ENCODE measurements at regions not wholly inside any gene's neighbourhood (a gene's known extent, or its start where the extent isn't known, plus 50 kb on each side); places are given as distances from the start of the nearest gene placed in this dataset.

- Histone ChIP-seq H3K4me1 (ENCODE audit: control insufficient read depth, low read depth, low read length) (no peaks in the 10 kb centered on the region), H3K36me3 (ENCODE audit: control insufficient read depth, low read depth, low read length) (no peaks in the 10 kb centered on the region), H3K4me3 (ENCODE audit: low read length) (no peak overlapping the region), H3K9ac (ENCODE audit: low read length) (no peak overlapping the region), H3K27ac (ENCODE audit: low read length) (no peak overlapping the region), H3K27me3 (ENCODE audit: control insufficient read depth, insufficient read depth, low read length) (no peaks in the 10 kb centered on the region), H3K9me3 (ENCODE audit: control insufficient read depth, low read depth, low read length) (no peaks in the 10 kb centered on the region)
Measured at GRCh38 chr13:57224414-57224813, 57.4 kb downstream of the PRR20E start.

- Histone ChIP-seq H3K4me3 (ENCODE audit: low read length) (no peak overlapping the region), H3K36me3 (ENCODE audit: control insufficient read depth, low read depth, low read length) (no peaks in the 10 kb centered on the region), H3K4me1 (ENCODE audit: control insufficient read depth, low read depth, low read length) (no peaks in the 10 kb centered on the region), H3K9me3 (ENCODE audit: control insufficient read depth, low read depth, low read length) (no peaks in the 10 kb centered on the region), H3K27me3 (ENCODE audit: control insufficient read depth, insufficient read depth, low read length) (no peaks in the 10 kb centered on the region), H3K27ac (ENCODE audit: low read length) (no peak overlapping the region), H3K9ac (ENCODE audit: low read length) (no peak overlapping the region)
Measured at GRCh38 chr13:57250472-57250871, 83.5 kb downstream of the PRR20E start.

GRCh38 chr13:57253551-57253950, 86.6 kb downstream of the PRR20E start:
- no peak overlapping the region for H3K9ac ChIP-seq (ENCODE audit: low read length)
- H3K36me3 ChIP-seq (ENCODE audit: control insufficient read depth, low read depth, low read length): no peaks in the 10 kb centered on the region
- H3K27me3 ChIP-seq (ENCODE audit: control insufficient read depth, insufficient read depth, low read length): no peaks in the 10 kb centered on the region
- H3K27ac ChIP-seq (ENCODE audit: low read length): no peak overlapping the region
- H3K9me3 ChIP-seq (ENCODE audit: control insufficient read depth, low read depth, low read length): no peaks in the 10 kb centered on the region
- no peak overlapping the region for H3K4me3 ChIP-seq (ENCODE audit: low read length)
- H3K4me1 ChIP-seq (ENCODE audit: control insufficient read depth, low read depth, low read length): no peaks in the 10 kb centered on the region

GRCh38 chr13:57264965-57265364, 98.0 kb downstream of the PRR20E start:
- Histone ChIP-seq H3K9me3 (ENCODE audit: control insufficient read depth, low read depth, low read length) (no peaks in the 10 kb centered on the region), H3K4me1 (ENCODE audit: control insufficient read depth, low read depth, low read length) (no peaks in the 10 kb centered on the region), H3K9ac (ENCODE audit: low read length) (no peak overlapping the region)

GRCh38 chr13:57270493-57270892, 103.5 kb downstream of the PRR20E start:
- no peak overlapping the region for H3K27ac ChIP-seq (ENCODE audit: low read length)
- H3K4me3 ChIP-seq (ENCODE audit: low read length): no peak overlapping the region
- no peaks in the 10 kb centered on the region for H3K36me3 ChIP-seq (ENCODE audit: control insufficient read depth, low read depth, low read length)
- H3K9ac ChIP-seq (ENCODE audit: low read length): no peak overlapping the region
- no peaks in the 10 kb centered on the region for H3K27me3 ChIP-seq (ENCODE audit: control insufficient read depth, insufficient read depth, low read length)
- no peaks in the 10 kb centered on the region for H3K4me1 ChIP-seq (ENCODE audit: control insufficient read depth, low read depth, low read length)
- no peaks in the 10 kb centered on the region for H3K9me3 ChIP-seq (ENCODE audit: control insufficient read depth, low read depth, low read length)

More at GRCh38 chr13:57264965-57265364, 98.0 kb downstream of the PRR20E start:
- Histone ChIP-seq H3K36me3 (ENCODE audit: control insufficient read depth, low read depth, low read length) (no peaks in the 10 kb centered on the region), H3K27ac (ENCODE audit: low read length) (no peak overlapping the region), H3K4me3 (ENCODE audit: low read length) (no peak overlapping the region), H3K27me3 (ENCODE audit: control insufficient read depth, insufficient read depth, low read length) (no peaks in the 10 kb centered on the region)

GRCh38 chr13:57286511-57287098, 119.6 kb downstream of the PRR20E start:
- Histone ChIP-seq H3K4me3 (ENCODE audit: low read length) (no peak overlapping the region), H3K27ac (ENCODE audit: low read length) (no peak overlapping the region), H3K27me3 (ENCODE audit: control insufficient read depth, insufficient read depth, low read length) (no peaks in the 10 kb centered on the region), H3K9ac (ENCODE audit: low read length) (no peak overlapping the region), H3K36me3 (ENCODE audit: control insufficient read depth, low read depth, low read length) (no peaks in the 10 kb centered on the region), H3K9me3 (ENCODE audit: control insufficient read depth, low read depth, low read length) (no peaks in the 10 kb centered on the region), H3K4me1 (ENCODE audit: control insufficient read depth, low read depth, low read length) (no peaks in the 10 kb centered on the region)

GRCh38 chr13:57302604-57303003, 135.6 kb downstream of the PRR20E start:
- Histone ChIP-seq H3K4me1 (ENCODE audit: control insufficient read depth, low read depth, low read length) (no peaks in the 10 kb centered on the region), H3K4me3 (ENCODE audit: low read length) (no peak overlapping the region), H3K9me3 (ENCODE audit: control insufficient read depth, low read depth, low read length) (no peaks in the 10 kb centered on the region), H3K27ac (ENCODE audit: low read length) (no peak overlapping the region), H3K9ac (ENCODE audit: low read length) (no peak overlapping the region), H3K36me3 (ENCODE audit: control insufficient read depth, low read depth, low read length) (no peaks in the 10 kb centered on the region), H3K27me3 (ENCODE audit: control insufficient read depth, insufficient read depth, low read length) (no peaks in the 10 kb centered on the region)

GRCh38 chr13:57311009-57311586, 144.1 kb downstream of the PRR20E start:
- H3K36me3 ChIP-seq (ENCODE audit: control insufficient read depth, low read depth, low read length): no peaks in the 10 kb centered on the region
- H3K4me3 ChIP-seq (ENCODE audit: low read length): peak overlapping the region; percentile 53
- H3K9me3 ChIP-seq (ENCODE audit: control insufficient read depth, low read depth, low read length): no peaks in the 10 kb centered on the region
- H3K9ac ChIP-seq (ENCODE audit: low read length): no peak overlapping the region
- H3K4me1 ChIP-seq (ENCODE audit: control insufficient read depth, low read depth, low read length): peaks cover 9% of the 10 kb centered on the region
- H3K27me3 ChIP-seq (ENCODE audit: control insufficient read depth, insufficient read depth, low read length): no peaks in the 10 kb centered on the region
- H3K27ac ChIP-seq (ENCODE audit: low read length): no peak overlapping the region

- H3K27me3 ChIP-seq (ENCODE audit: control insufficient read depth, insufficient read depth, low read length): no peaks in the 10 kb centered on the region
- no peaks in the 10 kb centered on the region for H3K9me3 ChIP-seq (ENCODE audit: control insufficient read depth, low read depth, low read length)
- no peak overlapping the region for H3K27ac ChIP-seq (ENCODE audit: low read length)
- H3K9ac ChIP-seq (ENCODE audit: low read length): no peak overlapping the region
- peaks cover 5% of the 10 kb centered on the region for H3K4me1 ChIP-seq (ENCODE audit: control insufficient read depth, low read depth, low read length)
- no peak overlapping the region for H3K4me3 ChIP-seq (ENCODE audit: low read length)
- no peaks in the 10 kb centered on the region for H3K36me3 ChIP-seq (ENCODE audit: control insufficient read depth, low read depth, low read length)
Measured at GRCh38 chr13:57314897-57315520, 148.0 kb downstream of the PRR20E start.

GRCh38 chr13:57326532-57326931, 159.5 kb downstream of the PRR20E start:
- Histone ChIP-seq H3K4me1 (ENCODE audit: control insufficient read depth, low read depth, low read length) (no peaks in the 10 kb centered on the region), H3K27me3 (ENCODE audit: control insufficient read depth, insufficient read depth, low read length) (no peaks in the 10 kb centered on the region), H3K4me3 (ENCODE audit: low read length) (no peak overlapping the region), H3K27ac (ENCODE audit: low read length) (no peak overlapping the region), H3K9ac (ENCODE audit: low read length) (no peak overlapping the region), H3K36me3 (ENCODE audit: control insufficient read depth, low read depth, low read length) (no peaks in the 10 kb centered on the region), H3K9me3 (ENCODE audit: control insufficient read depth, low read depth, low read length) (no peaks in the 10 kb centered on the region)

GRCh38 chr13:57340878-57341277, 173.9 kb downstream of the PRR20E start:
- Histone ChIP-seq H3K4me3 (ENCODE audit: low read length) (no peak overlapping the region), H3K9ac (ENCODE audit: low read length) (no peak overlapping the region), H3K27me3 (ENCODE audit: control insufficient read depth, insufficient read depth, low read length) (no peaks in the 10 kb centered on the region), H3K4me1 (ENCODE audit: control insufficient read depth, low read depth, low read length) (no peaks in the 10 kb centered on the region), H3K27ac (ENCODE audit: low read length) (no peak overlapping the region), H3K36me3 (ENCODE audit: control insufficient read depth, low read depth, low read length) (no peaks in the 10 kb centered on the region), H3K9me3 (ENCODE audit: control insufficient read depth, low read depth, low read length) (no peaks in the 10 kb centered on the region)

- Histone ChIP-seq H3K36me3 (ENCODE audit: control insufficient read depth, low read depth, low read length) (no peaks in the 10 kb centered on the region), H3K9me3 (ENCODE audit: control insufficient read depth, low read depth, low read length) (no peaks in the 10 kb centered on the region), H3K27ac (ENCODE audit: low read length) (no peak overlapping the region), H3K27me3 (ENCODE audit: control insufficient read depth, insufficient read depth, low read length) (no peaks in the 10 kb centered on the region), H3K4me3 (ENCODE audit: low read length) (no peak overlapping the region), H3K9ac (ENCODE audit: low read length) (no peak overlapping the region), H3K4me1 (ENCODE audit: control insufficient read depth, low read depth, low read length) (no peaks in the 10 kb centered on the region)
Measured at GRCh38 chr13:57345526-57345925, 178.5 kb downstream of the PRR20E start.

Measured in iPS-18a (cell line).